NCI-H1694 treated with DMSO at 0.1 percent for 48 hours (cell line): ENCODE measurements at regions not wholly inside any gene's neighbourhood (a gene's known extent, or its start where the extent isn't known, plus 50 kb on each side); places are given as distances from the start of the nearest gene placed in this dataset.
"Not testable (repeated sequence)": the region's sequence is repeated elsewhere in the genome, so short reads cannot be mapped to it uniquely, and the experiment has no call there.

Source experiments
- DNase-seq: peaks from one replicate; lab custom pipeline; 2025; lab: John Stamatoyannopoulos, UW

- DNase-seq: no peak
These were observed 65.3 kb downstream of the CUZD1 start for GRCh38 chr10:122780391-122780790.

- no peak for DNase-seq
These were observed 65.7 kb downstream of the CUZD1 start for GRCh38 chr10:122779924-122780323.

- no peak for DNase-seq
These were observed 68.1 kb downstream of the CUZD1 start for GRCh38 chr10:122777515-122778059.

GRCh38 chr10:122774231-122774630, 71.4 kb downstream of the CUZD1 start:
- DNase-seq: peak; percentile 31

GRCh38 chr10:122771404-122771803, 71.8 kb upstream of the C10orf120 start:
- not testable (repeated sequence) for DNase-seq

GRCh38 chr10:122768389-122768745, 68.7 kb upstream of the C10orf120 start:
- DNase-seq: no peak

GRCh38 chr10:122767621-122768388, 68.2 kb upstream of the C10orf120 start:
- no peak for DNase-seq

- no peak for DNase-seq
These were observed 65.8 kb upstream of the C10orf120 start for GRCh38 chr10:122765412-122765811.

- no peak for DNase-seq
These were observed 57.0 kb upstream of the C10orf120 start for GRCh38 chr10:122756656-122757055.

GRCh38 chr10:122754491-122755235, 55.0 kb upstream of the C10orf120 start:
- DNase-seq: no peak

- DNase-seq: no peak
These were observed 50.2 kb upstream of the C10orf120 start for GRCh38 chr10:122749886-122750285.
